ENCODE measurements at regions not wholly inside any gene's neighbourhood (a gene's known extent, or its start where the extent isn't known, plus 50 kb on each side); places are given as distances from the start of the nearest gene placed in this dataset.

- Histone ChIP-seq H3K4me2 (no peak overlapping the region), H3K4me3 (no peak overlapping the region), H3K9ac (no peak overlapping the region), H4K20me1 (no peaks in the 10 kb centered on the region), H3K27me3 (no peaks in the 10 kb centered on the region), H3K4me1 (no peaks in the 10 kb centered on the region; a peak in 1 of 20 replicates), H3K27ac (no peak overlapping the region), H3K36me3 (no peaks in the 10 kb centered on the region), H3K9me3 (replicated peaks in 1 of 11) (peaks cover 9 to 25% (median 16%) of the 10 kb centered on the region in 11 experiments; a peak in 21 of 22 replicates)
- TF ChIP-seq Cebpa-rat (IDR thresholded peaks at IDR 0.05) = no peak
Observed at GRCh38 chr10:107589081-107589480, 424.6 kb upstream of the SORCS1 start.

GRCh38 chr10:107585630-107586029 lies 421.1 kb upstream of the SORCS1 start:
- Histone ChIP-seq H3K4me1 (no peaks in the 10 kb centered on the region; a peak in 1 of 20 replicates), H3K9me3 (replicated peaks in 1 of 11) (peaks cover 9 to 25% (median 16%) of the 10 kb centered on the region in 11 experiments; a peak in 21 of 22 replicates), H3K27me3 (no peaks in the 10 kb centered on the region), H3K27ac (no peak overlapping the region), H4K20me1 (no peaks in the 10 kb centered on the region), H3K4me2 (no peak overlapping the region), H3K4me3 (no peak overlapping the region), H3K36me3 (no peaks in the 10 kb centered on the region), H3K9ac (no peak overlapping the region)
- TF ChIP-seq Cebpa-rat (IDR thresholded peaks at IDR 0.05) = no peak

DNA sequence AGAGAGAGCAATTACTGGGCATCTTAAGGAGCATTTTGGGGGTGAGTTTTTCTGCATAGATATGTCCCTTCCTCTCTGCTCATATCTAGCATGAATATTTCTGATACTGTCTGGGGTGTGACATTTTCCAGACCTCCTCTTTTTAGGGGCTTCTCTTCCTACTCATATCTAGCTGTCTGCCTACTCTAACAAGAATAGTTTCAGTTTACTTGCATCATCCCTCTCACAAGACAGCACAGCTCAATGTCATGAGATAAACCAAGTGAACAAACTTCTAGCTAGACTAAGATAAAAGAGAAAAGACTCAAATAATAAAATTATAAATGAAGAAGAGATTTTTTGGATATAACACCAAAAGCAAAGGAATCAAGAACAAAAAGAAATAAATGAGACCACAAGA lies 419.5 kb upstream of the SORCS1 start:
- TF ChIP-seq Cebpa-rat (IDR thresholded peaks at IDR 0.05) = no peak
- no peak overlapping the region for H3K4me2 ChIP-seq
- H3K27ac ChIP-seq = no peak overlapping the region
- peaks cover 9 to 25% (median 16%) of the 10 kb centered on the region in 11 experiments; a peak in 21 of 22 replicates for H3K9me3 ChIP-seq (replicated peaks in 1 of 11)
- no peaks in the 10 kb centered on the region; a peak in 1 of 20 replicates for H3K4me1 ChIP-seq
- H3K27me3 ChIP-seq = no peaks in the 10 kb centered on the region
- no peaks in the 10 kb centered on the region for H3K36me3 ChIP-seq
- H3K4me3 ChIP-seq = no peak overlapping the region
- H3K9ac ChIP-seq = no peak overlapping the region
- H4K20me1 ChIP-seq = no peaks in the 10 kb centered on the region

GRCh38 chr10:107579970-107580369 lies 415.5 kb upstream of the SORCS1 start:
- TF ChIP-seq Cebpa-rat (IDR thresholded peaks at IDR 0.05) = no peak

GRCh38 chr10:107577221-107577620 lies 412.7 kb upstream of the SORCS1 start:
- TF ChIP-seq Cebpa-rat (IDR thresholded peaks at IDR 0.05) = no peak
- H3K4me3 ChIP-seq = no peak overlapping the region
- H3K36me3 ChIP-seq = no peaks in the 10 kb centered on the region

More at GRCh38 chr10:107579970-107580369, 415.5 kb upstream of the SORCS1 start:
- Histone ChIP-seq H3K4me2 (no peak overlapping the region), H3K27me3 (no peaks in the 10 kb centered on the region), H4K20me1 (no peaks in the 10 kb centered on the region), H3K4me3 (no peak overlapping the region), H3K27ac (no peak overlapping the region), H3K36me3 (no peaks in the 10 kb centered on the region), H3K9me3 (replicated peaks in 1 of 11) (peaks cover 0 to 3% (median 0%) of the 10 kb centered on the region in 11 experiments; a peak in 3 of 22 replicates), H3K4me1 (no peaks in the 10 kb centered on the region), H3K9ac (no peak overlapping the region)

DNA sequence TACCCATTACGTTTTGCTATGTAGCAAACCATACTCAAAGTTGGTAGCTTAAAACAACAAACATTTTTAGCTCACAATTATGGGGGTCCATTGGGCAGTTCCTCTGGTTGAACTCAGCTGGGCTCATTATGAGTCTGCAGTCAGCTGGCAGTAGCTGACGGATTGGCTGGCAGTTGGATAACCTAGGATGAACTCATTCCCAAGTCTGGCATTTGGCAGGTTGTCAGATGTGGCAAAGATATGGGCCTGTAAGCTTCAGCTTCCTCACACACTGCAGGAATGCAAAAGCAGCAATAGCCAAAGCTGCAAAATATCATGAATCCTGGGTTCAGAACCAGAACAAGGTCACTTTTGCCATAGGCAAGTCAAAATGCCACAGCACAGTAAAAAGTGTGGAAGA lies 412.2 kb upstream of the SORCS1 start:
- no peak for TF ChIP-seq Cebpa-rat (IDR thresholded peaks at IDR 0.05)
- Histone ChIP-seq H3K9ac (no peak overlapping the region), H3K9me3 (replicated peaks in 1 of 11) (no peaks in the 10 kb centered on the region), H3K27ac (no peak overlapping the region), H3K4me3 (no peak overlapping the region), H3K4me2 (no peak overlapping the region), H4K20me1 (no peaks in the 10 kb centered on the region), H3K36me3 (no peaks in the 10 kb centered on the region), H3K27me3 (no peaks in the 10 kb centered on the region), H3K4me1 (no peaks in the 10 kb centered on the region)

More at GRCh38 chr10:107577221-107577620, 412.7 kb upstream of the SORCS1 start:
- no peak overlapping the region for H3K9ac ChIP-seq
- H3K9me3 ChIP-seq (replicated peaks in 1 of 11) = no peaks in the 10 kb centered on the region
- H3K4me1 ChIP-seq = no peaks in the 10 kb centered on the region
- no peaks in the 10 kb centered on the region for H4K20me1 ChIP-seq
- no peaks in the 10 kb centered on the region for H3K27me3 ChIP-seq
- no peak overlapping the region for H3K27ac ChIP-seq
- H3K4me2 ChIP-seq = no peak overlapping the region

- no peaks in the 10 kb centered on the region for H3K36me3 ChIP-seq
- no peak overlapping the region for H3K27ac ChIP-seq
- peaks cover 3 to 23% (median 15%) of the 10 kb centered on the region in 11 experiments; a peak in 17 of 22 replicates for H3K9me3 ChIP-seq (replicated peaks in 1 of 11)
- no peaks in the 10 kb centered on the region for H3K27me3 ChIP-seq
- no peaks in the 10 kb centered on the region for H3K4me1 ChIP-seq
- no peaks in the 10 kb centered on the region for H4K20me1 ChIP-seq
- H3K4me2 ChIP-seq = no peak overlapping the region
- no peak overlapping the region for H3K9ac ChIP-seq
- no peak overlapping the region for H3K4me3 ChIP-seq
- TF ChIP-seq Cebpa-rat (IDR thresholded peaks at IDR 0.05) = no peak
Observed at GRCh38 chr10:107565014-107565413, 400.5 kb upstream of the SORCS1 start.

GRCh38 chr10:107561136-107561650 lies 396.7 kb upstream of the SORCS1 start:
- Histone ChIP-seq H3K4me1 (0 out of 20 replicates have a peak, but pooled peaks cover 0 to 7% (median 0%) of the 10 kb centered on the region in 10 experiments), H3K9me3 (replicated peaks in 1 of 11) (peaks cover 0 to 12% (median 5%) of the 10 kb centered on the region in 11 experiments; a peak in 6 of 22 replicates), H3K4me2 (no peak overlapping the region), H3K4me3 (no peak overlapping the region), H4K20me1 (no peaks in the 10 kb centered on the region), H3K9ac (no peak overlapping the region), H3K27me3 (no peaks in the 10 kb centered on the region), H3K27ac (no peak overlapping the region), H3K36me3 (no peaks in the 10 kb centered on the region)
- TF ChIP-seq Cebpa-rat (IDR thresholded peaks at IDR 0.05) = no peak

DNA sequence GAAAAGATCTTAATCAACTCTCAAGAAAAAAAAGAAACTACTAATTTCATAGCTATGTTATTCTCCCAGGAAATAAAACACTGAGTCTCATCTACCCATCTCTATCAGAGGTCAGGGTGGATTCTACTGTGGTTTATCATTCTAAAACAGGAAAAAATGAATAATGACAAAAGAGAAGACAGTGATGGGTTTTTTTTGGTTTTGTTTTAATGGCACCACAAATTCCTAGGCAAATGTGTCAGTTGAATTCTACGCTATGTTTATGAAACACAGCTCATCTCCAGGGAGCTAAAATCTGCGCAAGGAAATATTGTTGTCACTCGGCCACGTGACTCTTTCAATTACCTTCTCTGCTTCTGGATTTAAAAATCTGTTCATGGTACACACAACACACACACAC lies 393.4 kb upstream of the SORCS1 start:
- no peaks in the 10 kb centered on the region for H4K20me1 ChIP-seq
- peaks cover 0 to 5% (median 0%) of the 10 kb centered on the region in 11 experiments; a peak in 2 of 22 replicates for H3K9me3 ChIP-seq (replicated peaks in 1 of 11)
- H3K27me3 ChIP-seq = no peaks in the 10 kb centered on the region
- no peak overlapping the region for H3K27ac ChIP-seq
- no peak overlapping the region for H3K4me2 ChIP-seq
- no peak overlapping the region for H3K4me3 ChIP-seq
- no peak overlapping the region for H3K9ac ChIP-seq
- H3K36me3 ChIP-seq = no peaks in the 10 kb centered on the region
- H3K4me1 ChIP-seq = peaks cover 3 to 33% (median 24%) of the 10 kb centered on the region in 10 experiments; a peak in 19 of 20 replicates
- no peak for TF ChIP-seq Cebpa-rat (IDR thresholded peaks at IDR 0.05)

- H3K27me3 ChIP-seq = no peaks in the 10 kb centered on the region
- H3K9ac ChIP-seq = no peak overlapping the region; a peak in 1 of 22 replicates
- H3K27ac ChIP-seq = peak overlapping the region in 2 of 11 experiments; percentile 15 to 26; a peak in 1 of 22 replicates
- no peaks in the 10 kb centered on the region for H3K36me3 ChIP-seq
- TF ChIP-seq Cebpa-rat (IDR thresholded peaks at IDR 0.05) = no peak
- H3K4me1 ChIP-seq = peaks cover 3 to 37% (median 26%) of the 10 kb centered on the region in 10 experiments; a peak in 19 of 20 replicates
- peaks cover 4 to 21% (median 8%) of the 10 kb centered on the region in 11 experiments; a peak in 12 of 22 replicates for H3K9me3 ChIP-seq (replicated peaks in 1 of 11)
- no peak overlapping the region for H3K4me3 ChIP-seq
- no peaks in the 10 kb centered on the region for H4K20me1 ChIP-seq
- H3K4me2 ChIP-seq = peak overlapping the region in 8 of 11 experiments; percentile 29 to 80 (median 54); a peak in 16 of 22 replicates
Observed at GRCh38 chr10:107554333-107554732, 389.8 kb upstream of the SORCS1 start.

Data from BLaER1 treated with 17β-estradiol and CSF1 and Interleukin-3, amounts not matched to agents 10 nM and 100 nM (cell line).